ENCODE measurements at regions not wholly inside any gene's neighbourhood (a gene's known extent, or its start where the extent isn't known, plus 50 kb on each side); places are given as distances from the start of the nearest gene placed in this dataset.

- TF ChIP-seq EZH2phosphoT487 (IDR thresholded peaks at IDR 0.05) (no peak), CTCF (IDR thresholded peaks at IDR 0.05) (no peak), EZH2 (IDR thresholded peaks at IDR 0.05) (no peak)
Observed at GRCh38 chr6:84489598-84489997, 262.2 kb upstream of the CEP162 start.

All from neural progenitor cell (in vitro differentiated cells).